A673 (cell line): ENCODE measurements at regions not wholly inside any gene's neighbourhood (a gene's known extent, or its start where the extent isn't known, plus 50 kb on each side); places are given as distances from the start of the nearest gene placed in this dataset.

Experiments
- BruUV-seq: library from RNA; stranded (reverse); fragments of 400-500 nt; replicated peaks from 2 replicates; lab custom pipeline; 2021; lab: Mats Ljungman, UMichigan
- CTCF ChIA-PET: fragments of 300-600 bp; sonication (Branson Sonifier 250); formaldehyde crosslinking; loops from one replicate; lab custom pipeline; 2022; ENCODE audit warnings: antibody characterized with exemption; lab: Charles Lee
- POLR2A ChIA-PET: fragments of 300-600 bp; sonication (Branson Sonifier 250); formaldehyde crosslinking; loops from one replicate; lab custom pipeline; 2022; ENCODE audit warnings: antibody characterized with exemption; ENCODE audit not compliant: low non-redundant PET; lab: Charles Lee
- DNase-seq: peaks from one replicate; pipeline ENCODE4 v3.0.0-alpha.2; 2015; ENCODE audit warnings: low spot score
- H3K27ac ChIP-seq: fragments of 200-600 bp; sonication (generic); 2 replicates; pipeline ENCODE4 v1.5.1; 2016; ENCODE audit warnings: mixed run types, low read depth, mild to moderate bottlenecking, mixed read lengths, antibody characterized with exemption, low read length; ENCODE audit not compliant: poor library complexity, severe bottlenecking
- H3K27me3 ChIP-seq: fragments of 200-600 bp; sonication (generic); replicated peaks from 2 replicates; pipeline ENCODE4 v1.6.1; 2017; ENCODE audit warnings: mixed run types, low read depth, mild to moderate bottlenecking, mixed read lengths, antibody characterized with exemption, low read length; ENCODE audit not compliant: insufficient read depth, poor library complexity
- H3K36me3 ChIP-seq: fragments of 200-600 bp; sonication (generic); 2 replicates; pipeline ENCODE4 v1.6.1; 2016; ENCODE audit warnings: mixed run types, mild to moderate bottlenecking, mixed read lengths, antibody characterized with exemption, low read length; ENCODE audit not compliant: insufficient read depth, poor library complexity, severe bottlenecking
- H3K4me1 ChIP-seq: fragments of 200-600 bp; sonication (generic); 2 replicates; pipeline ENCODE4 v1.6.1; 2017; ENCODE audit warnings: mixed run types, mild to moderate bottlenecking, mixed read lengths, antibody characterized with exemption, low read length; ENCODE audit not compliant: insufficient read depth, poor library complexity, severe bottlenecking
- H3K4me3 ChIP-seq: fragments of 200-600 bp; sonication (generic); 2 replicates; pipeline ENCODE4 v1.5.1; 2016; ENCODE audit warnings: low read depth, mixed run types, mild to moderate bottlenecking, mixed read lengths, low read length; ENCODE audit not compliant: poor library complexity, severe bottlenecking
- H3K9me3 ChIP-seq: fragments of 200-600 bp; sonication (generic); 2 replicates; pipeline ENCODE4 v1.6.1; 2016; ENCODE audit warnings: mixed run types, low read depth, mild to moderate bottlenecking, mixed read lengths, antibody characterized with exemption, low read length; ENCODE audit not compliant: poor library complexity, severe bottlenecking
- CTCF ChIP-seq: fragments of 300-800, 200-600 bp; sonication (generic); conservative IDR thresholded peaks from 2 replicates; pipeline ENCODE4 v1.5.1; 2017; ENCODE audit warnings: low read depth, mild to moderate bottlenecking, antibody characterized with exemption, low read length, moderate library complexity, mixed read lengths
- EZH2 ChIP-seq: fragments of 200-600 bp; sonication (generic); IDR thresholded peaks from 2 replicates; pipeline ENCODE4 v1.6.1; 2017; ENCODE audit warnings: borderline replicate concordance, low read depth, mild to moderate bottlenecking, mixed read lengths, antibody characterized with exemption, low read length; ENCODE audit not compliant: poor library complexity, severe bottlenecking
- intact Hi-C: fragments of 100-400 bp; cut with micrococcal nuclease; formaldehyde crosslinking; loops from one replicate; pipeline ENCODE4 v1.10.0; 2022; ENCODE audit not compliant: unreplicated experiment

GRCh38 chr12:127284021-127284420 is 982.9 kb upstream of the TMEM132C start:
- Histone ChIP-seq H3K36me3 (no peaks in the 10 kb centered on the region), H3K27me3 (no peaks in the 10 kb centered on the region), H3K27ac (peak overlapping the region; percentile 94), H3K4me3 (no peak overlapping the region), H3K4me1 (peaks cover 60% of the 10 kb centered on the region), H3K9me3 (no peaks in the 10 kb centered on the region)
- peak; percentile 91 for DNase-seq
- POLR2A ChIA-PET = no interaction called here
- intact Hi-C loops = loop anchor here (2.0 to 10.0 kb wide), 4 partner anchors 133 to 1752 kb away; no protein-coding TSS in a partner anchor
- no TSS peak for BruUV-seq
- TF ChIP-seq EZH2 (no peak), CTCF (no peak)
- CTCF ChIA-PET = interaction anchor here (0.7 to 1.8 kb wide), 2 partner anchors 175 to 621 kb away, joined by 3 to 8 read pairs; no protein-coding TSS in a partner anchor

GRCh38 chr12:127284870-127285431 is 982.0 kb upstream of the TMEM132C start:
- Histone ChIP-seq H3K36me3 (no peaks in the 10 kb centered on the region), H3K4me3 (no peak overlapping the region), H3K27ac (peak overlapping the region; percentile 94), H3K4me1 (peaks cover 54% of the 10 kb centered on the region), H3K9me3 (no peaks in the 10 kb centered on the region), H3K27me3 (no peaks in the 10 kb centered on the region)
- POLR2A ChIA-PET = interaction anchor here (0.7 kb wide), 1 partner anchor 241 kb away, joined by 6 read pairs; no protein-coding TSS in a partner anchor
- TF ChIP-seq CTCF = no peak
- no peak for TF ChIP-seq EZH2
- BruUV-seq = no TSS peak
- intact Hi-C loops = loop anchor here (2.0 to 10.0 kb wide), 7 partner anchors 97 to 1753 kb away; no protein-coding TSS in a partner anchor
- CTCF ChIA-PET = no interaction called here
- peak; percentile 70 for DNase-seq

- intact Hi-C loops = loop anchor here (5.0 to 10.0 kb wide), 5 partner anchors 96 to 1221 kb away; no protein-coding TSS in a partner anchor
- Histone ChIP-seq H3K36me3 (no peaks in the 10 kb centered on the region), H3K27ac (peak overlapping the region; percentile 94), H3K4me1 (peaks cover 54% of the 10 kb centered on the region), H3K9me3 (no peaks in the 10 kb centered on the region), H3K27me3 (no peaks in the 10 kb centered on the region), H3K4me3 (no peak overlapping the region)
- POLR2A ChIA-PET = no interaction called here
- CTCF ChIA-PET = interaction anchor here (1.2 kb wide), 1 partner anchor 178 kb away, joined by 4 read pairs; no protein-coding TSS in a partner anchor
- no peak for TF ChIP-seq CTCF
- TF ChIP-seq EZH2 = no peak
- DNase-seq = peak; percentile 95
- no TSS peak for BruUV-seq
Observed at GRCh38 chr12:127286281-127286680, 980.7 kb upstream of the TMEM132C start.
